Islet of Langerhans (tissue), 1 donor: ENCODE measurements at regions not wholly inside any gene's neighbourhood (a gene's known extent, or its start where the extent isn't known, plus 50 kb on each side); places are given as distances from the start of the nearest gene placed in this dataset.

ENCODE experiments used
- FAIRE-seq: peaks from one replicate; lab custom pipeline; 2011; peaks lifted over from hg19 to GRCh38; lab: Jason Lieb, UNC

DNA sequence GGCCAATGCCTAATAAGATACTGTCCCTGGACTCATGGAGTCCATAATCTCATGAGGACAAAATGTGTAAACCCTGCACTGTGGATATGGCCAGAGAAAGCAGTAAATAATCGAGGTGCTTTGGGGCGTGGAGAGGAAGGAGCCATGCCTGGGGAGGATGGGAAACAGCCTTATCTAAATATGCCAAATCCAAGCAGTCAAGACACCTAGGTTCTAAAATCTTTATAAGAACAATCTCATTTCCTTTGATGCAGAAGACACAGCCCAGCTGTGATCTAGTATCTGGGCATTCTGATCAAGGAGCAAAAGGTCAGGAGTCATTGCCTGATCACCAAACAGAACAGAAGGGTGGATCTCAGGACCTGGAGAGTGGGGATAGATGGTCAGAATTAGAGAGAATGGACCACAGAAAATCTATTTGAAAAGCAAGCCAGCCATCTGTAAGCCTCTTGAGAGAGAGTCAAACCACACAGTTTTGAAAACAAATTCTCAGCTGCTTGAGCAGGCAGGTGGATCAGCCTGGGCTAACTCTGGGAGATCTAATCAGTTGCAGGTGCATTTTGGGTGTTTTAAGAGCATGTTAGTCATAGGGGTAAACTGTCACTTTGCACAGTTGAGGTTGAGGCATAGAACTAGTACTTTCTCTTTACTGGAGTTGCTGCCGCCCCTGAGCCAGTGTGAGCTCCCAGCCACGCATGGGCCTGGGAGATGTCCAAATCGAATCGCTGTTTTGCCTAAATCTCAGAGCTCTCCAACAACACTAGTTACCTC lies 130.8 kb upstream of the TNFAIP3 start:
- FAIRE-seq = no peak

DNA sequence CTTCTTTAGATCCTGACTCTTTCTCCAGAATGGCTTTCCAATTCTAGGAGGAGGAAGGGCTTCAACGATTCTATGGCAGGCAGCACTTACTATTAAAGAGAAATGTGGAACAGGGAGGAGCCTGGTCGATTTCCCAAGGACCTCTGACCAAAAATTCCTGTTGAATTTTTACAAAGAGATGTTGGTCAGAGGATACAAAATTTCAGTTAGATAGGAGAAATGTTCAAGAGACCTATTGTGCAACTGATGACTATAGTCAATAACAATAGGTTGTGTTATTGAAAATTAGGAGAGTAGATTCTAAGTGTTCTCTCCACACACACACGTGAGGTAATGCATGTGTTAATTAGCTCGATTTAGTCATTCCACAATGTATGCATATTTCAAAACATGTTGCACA lies 130.1 kb upstream of the TNFAIP3 start:
- no peak for FAIRE-seq

DNA sequence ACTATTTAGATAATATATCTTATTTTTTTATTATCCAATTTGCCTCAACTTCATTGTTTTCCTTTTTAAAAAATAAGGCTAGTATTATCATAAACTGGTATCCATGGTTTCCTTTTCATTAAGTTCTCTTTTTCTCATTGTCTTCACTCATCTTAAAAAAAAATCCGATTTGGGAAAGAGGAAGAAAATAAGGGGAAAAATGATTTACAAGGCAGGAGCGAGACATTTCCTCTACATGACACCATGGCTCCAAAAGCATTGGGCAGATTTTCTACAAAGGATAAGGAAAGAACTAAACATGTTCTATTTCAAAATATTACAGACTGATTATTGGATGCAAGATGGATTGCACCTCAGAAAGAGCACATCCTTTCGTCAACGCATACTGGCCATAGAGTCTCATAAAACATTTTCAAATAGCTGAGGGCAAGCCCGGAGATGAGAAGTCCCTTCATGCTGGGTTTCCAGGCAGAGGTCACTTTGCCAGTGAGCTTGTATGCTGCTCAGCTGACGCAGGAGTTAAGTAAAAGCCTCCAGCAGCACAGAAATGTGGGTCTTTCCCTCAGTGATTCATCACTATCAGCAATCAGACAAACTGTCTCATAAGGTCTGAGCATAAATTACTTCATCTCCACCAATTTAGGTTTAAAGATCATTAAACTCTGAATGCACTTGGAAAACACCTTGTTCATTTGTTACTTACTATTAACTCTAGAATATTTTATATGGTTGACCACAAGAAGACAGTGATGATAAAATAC lies 129.0 kb upstream of the TNFAIP3 start:
- FAIRE-seq = no peak

DNA sequence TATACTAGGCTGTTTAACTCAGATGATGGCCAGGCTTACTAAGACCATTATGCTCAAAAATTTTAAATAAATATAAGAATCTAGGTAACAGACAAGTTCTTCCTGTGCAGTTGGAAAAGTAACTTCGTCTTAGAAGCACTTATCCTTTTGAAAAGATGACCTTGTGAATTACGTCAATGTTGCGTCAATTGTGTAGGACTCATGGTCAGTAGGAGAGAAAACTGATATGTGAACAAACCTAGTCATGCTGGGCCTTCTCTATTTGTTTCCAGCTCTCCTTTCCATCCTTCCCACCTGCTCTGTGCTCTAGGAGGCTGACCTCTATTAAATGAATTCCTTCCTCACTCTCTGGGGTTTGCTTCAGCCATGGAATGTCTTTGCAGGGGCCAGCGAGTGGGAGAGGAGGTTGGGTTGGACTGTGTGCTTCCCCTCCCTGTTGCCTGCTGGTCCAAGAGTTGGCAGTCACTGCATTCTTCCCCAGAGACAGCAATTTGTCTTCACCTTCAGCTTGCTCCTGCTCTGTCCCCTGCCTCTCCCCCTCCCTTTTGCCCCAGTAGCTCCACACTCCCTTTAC lies 128.0 kb upstream of the TNFAIP3 start:
- no peak for FAIRE-seq

DNA sequence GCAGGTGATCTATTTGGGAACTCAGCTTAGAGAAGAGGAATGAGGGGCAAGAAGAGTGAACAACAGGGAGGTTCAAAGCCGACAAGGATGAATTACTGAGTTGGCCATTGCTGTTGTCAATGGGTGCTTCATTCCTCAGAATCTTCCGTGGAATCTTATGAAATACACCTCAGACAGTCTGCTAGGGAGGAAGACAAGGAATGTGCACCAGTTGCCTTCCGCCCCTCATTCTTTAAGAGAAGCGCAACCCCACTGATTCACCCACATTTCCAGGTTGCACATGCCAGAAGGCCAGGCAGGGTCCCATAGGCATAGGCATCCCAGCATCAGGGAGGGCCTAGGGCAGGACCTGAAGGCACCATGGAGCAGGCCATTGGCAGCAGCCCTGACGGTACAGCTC lies 127.5 kb upstream of the TNFAIP3 start:
- no peak for FAIRE-seq

DNA sequence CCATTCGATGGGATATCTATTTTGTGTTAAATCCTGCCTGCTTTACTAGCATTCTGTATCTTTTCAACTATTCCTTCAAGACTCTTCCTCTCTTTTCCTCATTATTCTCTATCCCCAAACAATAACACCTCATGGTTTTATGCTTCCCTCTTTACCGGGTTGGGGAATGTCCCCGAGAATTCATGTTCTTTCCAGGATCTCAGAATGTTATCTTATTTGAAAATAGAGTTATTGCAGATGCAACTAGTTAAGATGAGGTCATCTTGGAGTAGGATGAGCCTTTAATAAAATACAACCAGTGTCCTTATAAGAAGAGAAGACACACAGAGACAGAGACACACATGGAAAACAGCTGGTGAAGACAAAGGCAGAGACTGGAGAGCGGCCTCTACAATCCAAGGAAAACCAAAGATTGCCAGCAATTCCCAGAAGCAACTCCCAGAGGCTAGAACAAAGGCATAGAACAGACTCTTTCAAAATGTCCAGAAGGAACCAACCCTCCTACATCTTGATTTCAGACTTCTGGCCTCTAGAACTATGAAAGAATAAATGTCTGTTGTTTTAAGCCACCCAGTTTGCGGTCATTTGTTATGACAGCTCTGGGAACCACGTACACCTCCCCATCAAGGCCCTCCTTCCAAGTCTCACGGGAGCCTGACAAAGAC lies 126.8 kb upstream of the TNFAIP3 start:
- no peak for FAIRE-seq

DNA sequence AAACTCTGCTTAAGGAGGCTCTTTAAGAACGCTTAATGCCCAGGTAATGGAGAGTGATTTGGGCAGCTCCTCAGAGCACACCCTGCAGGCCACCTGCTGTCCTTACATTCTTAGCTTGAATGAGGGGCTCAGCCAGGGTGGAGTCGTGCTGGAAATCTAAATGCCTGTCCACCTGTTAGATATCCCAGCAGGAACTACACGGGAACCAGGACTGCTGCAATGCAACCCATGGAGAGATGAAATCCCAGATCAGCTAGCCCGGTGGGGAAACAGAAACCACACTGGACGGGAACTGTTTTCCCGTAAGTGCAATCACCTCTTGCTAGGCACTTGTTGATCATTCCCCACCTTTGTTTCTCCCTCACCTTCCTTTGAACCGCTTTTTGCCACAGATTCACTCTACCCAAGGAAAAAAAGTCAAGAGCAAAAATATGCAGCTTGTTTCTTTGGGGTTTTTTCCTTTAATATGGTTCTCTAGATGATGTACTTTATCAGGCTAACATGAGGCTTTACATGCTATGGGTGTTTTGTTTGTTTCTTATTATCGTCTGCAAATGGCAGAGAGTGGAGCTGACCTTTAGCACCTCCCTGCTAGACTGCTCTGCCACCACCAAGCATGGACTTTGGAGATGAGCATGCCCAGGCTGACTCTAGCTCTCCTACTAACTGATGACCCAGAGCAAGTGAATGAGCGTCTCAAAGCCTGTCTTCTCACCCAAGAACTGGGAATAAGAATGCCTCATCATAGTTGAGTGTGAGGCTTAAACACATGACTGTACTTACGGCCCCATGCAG lies 125.9 kb upstream of the TNFAIP3 start:
- FAIRE-seq = no peak

DNA sequence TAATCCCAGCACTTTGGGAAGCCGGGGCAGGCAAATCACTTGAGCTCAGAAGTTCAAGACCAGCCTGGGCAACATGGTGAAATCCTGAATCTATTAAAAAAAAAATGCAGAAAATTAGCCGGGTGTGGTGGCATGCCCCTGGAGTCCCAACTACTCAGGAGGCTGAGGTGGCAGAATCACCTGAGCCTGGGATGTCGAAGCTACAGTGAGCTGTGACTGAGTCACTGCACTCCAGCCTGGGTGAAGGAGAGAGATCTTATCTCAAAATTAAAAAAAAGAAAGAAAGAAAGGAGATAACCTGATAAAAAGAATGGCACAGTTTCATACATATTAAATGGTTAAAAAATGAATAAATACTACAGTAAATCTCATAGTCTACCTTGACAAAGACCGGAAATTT lies 123.6 kb upstream of the TNFAIP3 start:
- no peak for FAIRE-seq

DNA sequence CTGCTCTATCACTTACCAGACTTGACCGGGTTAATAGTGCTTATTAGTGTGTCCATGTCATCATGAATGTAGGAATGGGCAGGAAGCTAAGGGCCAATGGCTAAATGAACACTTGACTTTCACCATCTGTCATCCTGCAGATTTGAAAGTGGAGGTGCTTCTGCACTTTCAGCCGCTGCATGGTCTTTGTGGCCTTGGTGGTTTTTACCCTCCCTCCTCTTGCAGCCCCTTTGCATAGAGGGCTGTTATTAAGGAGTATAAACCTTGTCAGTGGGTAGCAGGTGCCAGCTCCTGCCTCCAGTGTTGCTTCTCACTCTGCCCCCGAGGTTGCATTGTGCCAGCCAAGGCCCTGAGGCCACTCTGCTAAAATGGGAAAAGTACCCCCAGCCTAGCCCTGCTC lies 122.2 kb upstream of the TNFAIP3 start:
- no peak for FAIRE-seq

DNA sequence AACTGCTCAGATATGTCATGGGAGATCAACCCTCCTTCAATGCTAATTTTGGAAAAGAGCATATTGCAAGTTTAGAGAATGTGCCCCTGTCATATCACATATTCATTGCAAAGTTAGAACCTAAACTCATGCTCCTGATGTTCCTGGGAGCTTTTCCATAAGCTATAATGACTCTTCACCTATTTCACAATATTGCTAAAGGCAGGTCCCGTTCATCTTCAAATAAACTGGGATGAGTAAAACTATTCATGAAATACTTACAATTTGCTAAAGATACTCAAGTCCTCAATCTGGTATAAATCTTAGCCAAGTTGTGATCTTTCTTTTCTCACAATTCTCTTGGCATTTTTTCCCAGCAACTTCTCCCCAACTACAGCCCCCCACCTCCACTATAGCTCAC lies 121.7 kb upstream of the TNFAIP3 start:
- no peak for FAIRE-seq

DNA sequence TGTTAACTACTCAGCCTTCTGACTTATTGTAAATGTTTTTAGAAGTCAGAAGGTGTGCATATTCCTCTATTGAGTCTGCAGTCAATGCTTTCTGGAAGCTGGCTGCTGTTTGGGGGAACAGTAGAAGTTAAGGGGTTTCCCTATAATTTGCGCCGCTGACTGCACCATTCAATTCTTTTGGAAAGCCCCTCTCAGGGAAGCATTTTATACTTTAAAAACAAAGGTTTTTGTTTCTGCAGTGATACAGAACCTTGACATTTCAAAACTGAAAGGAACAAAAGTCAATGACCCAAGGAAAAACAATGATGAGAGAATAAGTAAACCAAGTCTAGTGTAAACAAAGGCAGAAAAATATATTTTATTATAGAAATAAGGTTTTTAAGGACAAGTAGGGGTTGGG lies 120.8 kb upstream of the TNFAIP3 start:
- no peak for FAIRE-seq

DNA sequence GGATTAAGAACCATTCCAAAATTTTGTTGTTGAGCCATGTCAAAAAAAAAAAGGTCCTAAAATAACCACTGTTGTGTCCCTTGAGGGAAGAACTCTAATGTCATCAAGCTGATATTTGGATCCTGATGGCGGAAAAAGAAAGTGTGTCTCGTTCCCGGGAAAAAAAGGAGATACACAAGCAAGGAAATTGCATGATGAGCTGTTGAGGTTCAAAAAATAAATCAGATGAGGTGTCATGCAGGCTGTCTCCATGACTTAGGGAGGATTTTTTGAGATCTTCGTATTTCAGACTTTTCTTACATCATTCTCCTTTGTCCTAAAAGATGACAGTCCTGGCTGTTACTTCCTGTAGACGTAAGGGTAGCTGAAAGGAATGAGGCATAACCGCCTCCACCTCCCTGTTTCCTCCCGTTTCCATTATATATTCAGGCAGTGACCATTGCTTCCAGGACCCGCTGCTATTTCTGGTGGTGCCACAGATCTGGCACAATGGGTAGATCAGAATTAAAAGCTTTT lies 117.3 kb upstream of the TNFAIP3 start:
- no peak for FAIRE-seq

DNA sequence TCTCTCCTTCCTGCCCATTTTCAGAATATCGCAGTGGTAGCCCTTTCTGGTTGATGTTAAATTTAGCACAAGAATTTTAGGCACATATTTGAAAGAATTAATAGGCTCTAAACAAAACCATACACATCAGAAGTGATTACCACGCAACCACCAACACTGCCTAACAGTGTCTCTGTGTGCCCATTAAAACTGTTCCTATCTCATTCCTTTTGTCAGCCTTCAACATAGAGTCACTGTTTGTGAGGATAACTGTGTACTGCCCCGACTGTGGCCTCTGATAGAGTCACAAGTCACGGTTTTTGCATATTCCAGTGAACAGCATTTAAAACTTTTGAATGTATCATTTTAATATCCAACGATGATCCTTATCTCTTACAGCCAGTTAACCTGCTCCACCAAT lies 116.8 kb upstream of the TNFAIP3 start:
- no peak for FAIRE-seq

DNA sequence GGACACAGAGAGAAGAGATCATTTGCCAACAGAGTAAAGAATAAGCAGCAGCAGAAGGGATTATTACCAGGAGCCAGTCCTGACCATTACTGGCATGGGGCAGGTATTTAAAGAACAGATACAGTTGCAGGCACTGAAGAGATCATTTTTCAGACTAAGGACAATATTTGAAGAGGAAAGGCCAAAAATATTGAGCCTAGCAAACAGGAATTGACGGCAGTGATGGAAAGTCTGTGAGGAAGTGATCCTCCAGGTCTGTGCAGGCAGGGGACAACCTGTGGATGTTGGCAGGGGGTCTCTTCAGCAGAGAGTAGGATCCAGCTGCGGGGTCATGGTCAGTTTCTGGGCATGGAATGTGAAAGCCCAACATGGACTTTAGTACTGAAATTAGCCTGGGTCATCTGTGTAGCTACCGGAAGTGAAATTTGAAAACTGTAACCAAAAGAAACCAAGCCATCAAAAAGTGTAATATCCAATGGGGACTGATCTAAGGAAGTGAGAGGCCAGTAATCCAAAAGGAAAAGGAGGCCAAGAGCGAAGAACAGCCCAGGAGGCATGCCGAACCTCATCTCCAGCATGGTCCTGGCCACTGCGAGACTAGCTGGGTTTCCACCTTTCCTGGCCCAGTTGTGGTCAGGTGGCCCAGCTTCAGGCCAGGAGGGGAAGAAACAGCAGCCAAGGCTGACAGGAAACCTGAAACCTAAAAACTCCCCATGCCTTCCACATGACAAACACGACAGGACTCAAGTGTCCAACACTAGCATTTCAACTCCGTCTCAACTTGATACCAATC lies 115.1 kb upstream of the TNFAIP3 start:
- no peak for FAIRE-seq

DNA sequence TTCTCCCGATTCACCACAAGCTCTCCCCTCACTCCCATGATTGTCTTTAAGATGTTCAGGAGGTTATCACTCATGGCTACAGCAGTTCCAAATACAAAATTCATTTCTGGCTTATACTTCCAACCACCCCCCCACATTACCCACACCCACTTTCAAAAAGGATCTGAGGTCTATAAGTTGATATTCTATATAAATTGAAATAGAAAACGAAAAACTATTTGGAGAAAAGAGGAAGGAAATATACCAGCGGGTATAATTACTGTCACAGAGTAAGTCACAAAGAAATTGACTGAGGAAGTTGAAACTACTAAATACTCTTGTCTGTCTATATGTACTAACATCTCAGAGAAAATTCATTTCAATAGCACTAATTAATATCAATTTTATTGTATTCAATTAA lies 112.7 kb upstream of the TNFAIP3 start:
- no peak for FAIRE-seq

DNA sequence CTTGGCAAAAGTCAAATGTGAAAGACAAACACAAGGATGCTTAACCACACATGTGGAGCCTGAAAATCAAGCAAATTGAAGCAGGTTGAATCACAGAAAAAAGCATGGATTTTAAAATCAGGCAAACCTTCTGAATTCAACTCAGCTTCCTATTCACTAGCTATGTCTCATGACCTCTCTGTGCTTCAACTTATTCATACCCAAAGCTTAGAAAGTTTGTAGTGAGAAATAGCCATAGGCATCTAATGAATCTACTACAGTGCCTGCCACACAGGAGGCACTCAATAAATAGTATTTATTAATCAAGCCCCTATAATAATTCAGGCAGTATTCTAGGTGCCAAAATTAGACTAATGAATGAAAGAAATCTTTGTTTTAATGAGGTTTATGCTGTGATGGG lies 112.2 kb upstream of the TNFAIP3 start:
- no peak for FAIRE-seq

DNA sequence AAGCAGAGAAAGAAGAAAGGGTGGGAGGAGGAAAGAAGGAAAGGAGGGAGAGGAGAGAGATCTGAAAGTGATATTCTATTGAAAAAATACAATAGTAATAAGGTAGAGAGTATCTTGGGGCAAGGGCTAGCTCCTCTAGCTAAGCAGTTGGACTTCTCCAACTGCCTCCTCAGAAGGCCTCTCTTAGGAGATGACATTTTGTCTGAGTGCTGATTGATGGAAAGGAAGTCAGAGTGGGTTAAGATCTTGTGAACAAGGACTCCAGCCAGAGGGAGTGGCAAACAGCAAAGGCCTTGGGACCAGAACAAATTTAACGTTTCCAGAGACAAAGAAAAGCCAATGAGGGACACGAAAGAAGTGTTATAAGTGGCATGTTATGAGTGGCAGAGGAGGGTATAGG lies 111.8 kb upstream of the TNFAIP3 start:
- FAIRE-seq = no peak

DNA sequence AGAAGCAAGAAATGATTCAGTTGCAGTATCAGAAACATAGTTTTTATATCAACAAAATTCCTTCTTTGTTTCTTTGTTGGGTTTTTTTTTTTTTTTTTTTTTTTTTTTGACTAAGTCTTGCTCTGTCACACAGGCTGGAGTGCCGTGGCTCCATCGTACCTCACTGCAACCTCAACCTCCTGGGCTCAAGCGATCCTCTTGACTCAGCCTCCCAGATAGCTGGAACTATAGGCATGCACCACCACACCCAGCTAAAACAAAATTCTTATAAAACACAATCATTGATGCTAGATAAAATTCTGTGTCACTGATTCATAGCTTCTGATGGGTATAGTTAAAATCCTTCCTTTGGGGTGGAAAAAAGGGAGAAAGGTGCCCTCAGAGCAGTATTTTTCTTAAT lies 110.3 kb upstream of the TNFAIP3 start:
- FAIRE-seq = no peak

DNA sequence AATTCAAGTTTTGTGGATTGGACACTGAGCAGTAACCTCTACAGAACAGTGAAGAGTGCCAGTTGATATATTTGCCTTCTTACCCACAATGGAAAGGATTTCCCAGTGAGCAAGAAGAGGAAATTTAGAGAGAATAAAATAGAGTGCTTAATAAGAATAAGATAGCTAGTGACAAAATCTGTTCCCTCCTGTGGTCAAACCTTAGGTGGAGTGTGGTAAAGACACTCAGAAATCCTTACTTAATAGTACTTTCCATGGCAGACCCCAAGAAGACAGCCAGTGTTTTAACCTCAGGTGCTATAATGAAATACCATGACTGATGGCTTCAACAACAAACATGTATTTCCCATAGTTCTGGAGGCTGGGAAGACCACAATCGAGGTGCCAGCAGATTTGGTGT lies 108.4 kb upstream of the TNFAIP3 start:
- no peak for FAIRE-seq

DNA sequence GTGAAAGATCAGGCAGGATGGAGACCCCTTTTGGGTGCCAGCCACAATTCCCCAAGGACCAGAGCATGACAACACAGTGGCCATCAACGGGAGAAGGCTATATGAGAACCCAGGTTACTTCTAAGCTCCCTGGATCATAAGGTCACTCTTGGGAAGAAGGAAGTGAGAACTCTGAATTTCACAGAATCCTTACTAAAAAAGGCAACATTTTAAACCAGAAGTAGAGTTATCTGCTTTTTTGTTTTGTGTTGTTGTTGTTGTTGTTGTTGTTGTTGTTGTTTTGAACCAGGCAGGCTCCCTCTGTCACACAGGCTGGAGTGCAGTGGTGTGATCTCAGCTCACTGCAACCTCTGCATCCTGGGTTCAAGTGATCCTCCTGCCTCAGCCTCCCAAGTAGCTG lies 107.4 kb upstream of the TNFAIP3 start:
- no peak for FAIRE-seq

DNA sequence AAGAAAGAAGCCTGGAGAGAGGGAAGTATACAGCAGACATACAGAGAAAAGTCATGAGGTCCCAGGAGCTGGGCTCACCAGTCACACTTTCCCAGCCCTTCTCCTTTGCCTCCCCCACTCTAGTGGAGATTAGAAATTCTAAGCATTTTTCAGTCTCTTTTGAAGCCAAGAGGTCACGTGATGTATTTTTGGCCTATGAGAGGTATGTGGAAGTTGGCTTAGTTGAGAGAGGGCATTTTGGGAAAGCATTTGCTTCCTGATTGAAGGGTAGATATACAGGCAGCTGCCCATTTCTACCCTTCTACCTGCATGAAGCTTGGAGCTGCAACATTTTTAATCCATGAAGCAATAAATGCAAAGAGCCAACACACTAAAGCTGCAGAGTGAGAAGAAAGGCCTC lies 106.0 kb upstream of the TNFAIP3 start:
- no peak for FAIRE-seq
